ENCODE measurements at regions not wholly inside any gene's neighbourhood (a gene's known extent, or its start where the extent isn't known, plus 50 kb on each side); places are given as distances from the start of the nearest gene placed in this dataset.
"Not testable (repeated sequence)": the region's sequence is repeated elsewhere in the genome, so short reads cannot be mapped to it uniquely, and the experiment has no call there.

DNA sequence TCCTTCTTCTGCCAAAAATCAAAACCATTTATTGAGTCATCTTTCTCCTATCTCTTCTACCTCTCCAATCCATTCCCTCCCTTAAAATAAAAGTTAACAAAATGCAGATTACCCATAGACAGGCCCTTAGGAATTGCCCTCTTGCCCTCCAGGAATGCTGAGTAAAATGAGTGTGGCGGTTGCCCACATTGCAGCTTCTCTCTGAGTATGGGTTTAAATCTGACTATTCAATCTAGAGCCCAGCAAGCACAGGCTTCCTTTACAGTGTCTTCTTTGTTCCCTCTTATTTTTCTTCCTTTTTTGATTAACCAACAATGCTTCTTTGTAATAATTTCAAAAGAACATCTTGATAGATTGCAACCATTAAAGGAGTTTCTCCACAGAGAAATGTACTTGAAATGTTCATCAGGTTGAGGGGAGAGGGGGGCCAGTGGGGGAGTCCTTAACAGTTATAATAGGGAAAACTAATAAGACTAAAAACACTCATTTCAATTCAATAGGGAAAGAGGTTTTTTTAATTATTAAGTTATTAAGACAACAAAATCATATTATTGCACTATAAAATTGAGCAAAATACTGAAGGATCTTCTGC, 135.3 kb upstream of the LMCD1 start:
- DNase-seq: no peak

GRCh38 chr3:8368598-8368997, 133.0 kb upstream of the LMCD1 start:
- no peak for DNase-seq

- DNase-seq: no peak
Observed at GRCh38 chr3:8369638-8370037, 132.0 kb upstream of the LMCD1 start.

DNA sequence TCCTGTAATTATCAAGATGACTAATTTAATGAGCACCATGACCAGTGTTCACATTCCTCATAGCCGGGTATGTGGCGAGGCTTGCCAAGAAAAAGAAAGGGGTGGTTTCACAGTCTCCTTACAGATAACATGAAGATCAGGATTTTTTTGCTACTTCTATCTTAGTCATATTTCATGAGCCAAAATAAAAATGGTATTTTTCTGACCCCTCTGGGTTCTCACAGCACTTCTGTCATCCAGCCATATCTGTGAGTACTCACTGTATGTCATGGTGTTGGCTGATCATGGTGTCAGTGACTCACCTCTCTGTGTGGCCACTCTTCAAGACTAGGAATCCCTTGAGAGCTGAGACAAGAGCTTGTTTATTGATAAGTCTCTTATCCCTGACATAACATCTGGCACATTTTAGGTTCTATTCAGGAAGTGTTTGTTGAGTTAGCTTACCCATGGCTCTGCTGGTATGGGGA, 130.5 kb upstream of the LMCD1 start:
- no peak for DNase-seq

GRCh38 chr3:8371960-8372463, 129.6 kb upstream of the LMCD1 start:
- no peak for DNase-seq

DNA sequence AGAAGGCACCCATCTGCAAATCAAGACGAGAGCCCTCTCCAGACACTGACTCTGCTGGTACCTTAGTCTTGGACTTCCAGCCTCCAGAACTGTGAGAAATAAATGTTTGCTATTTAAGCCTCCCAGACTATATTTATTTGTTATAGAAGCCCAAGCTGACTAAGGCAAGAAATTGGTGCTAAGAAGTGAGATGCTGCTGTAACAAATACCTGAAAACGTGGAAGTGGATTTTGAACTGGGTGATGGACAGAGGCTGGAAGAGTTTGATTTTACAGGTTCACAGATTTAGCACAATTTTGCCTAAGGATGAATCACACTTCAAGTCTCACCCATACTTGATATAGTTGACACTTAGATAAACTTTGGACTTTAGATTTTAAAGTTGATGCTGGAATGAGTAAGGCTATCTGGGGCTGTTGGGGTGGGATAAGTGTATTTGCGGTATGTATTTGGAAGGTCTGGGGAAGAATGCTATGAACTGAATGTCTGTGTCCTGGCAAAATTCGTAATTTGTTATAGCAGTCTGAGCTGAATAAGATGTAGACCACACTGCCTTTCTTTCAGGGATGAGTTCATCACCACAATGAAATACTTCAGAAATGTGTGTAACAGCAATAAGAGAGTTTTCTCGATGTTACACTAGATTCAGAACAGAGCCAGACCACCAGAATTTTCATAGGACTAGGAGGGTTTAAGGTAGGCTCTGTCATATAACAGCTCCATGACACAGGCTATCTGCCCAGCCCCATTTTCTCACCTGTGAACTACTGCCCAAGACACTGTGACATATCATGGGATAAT, 120.5 kb upstream of the LMCD1 start:
- DNase-seq: no peak

- DNase-seq: no peak
Observed at GRCh38 chr3:8385848-8386620, 115.6 kb upstream of the LMCD1 start.

- no peak for DNase-seq
Observed at GRCh38 chr3:8387571-8387970, 114.1 kb upstream of the LMCD1 start.

DNA sequence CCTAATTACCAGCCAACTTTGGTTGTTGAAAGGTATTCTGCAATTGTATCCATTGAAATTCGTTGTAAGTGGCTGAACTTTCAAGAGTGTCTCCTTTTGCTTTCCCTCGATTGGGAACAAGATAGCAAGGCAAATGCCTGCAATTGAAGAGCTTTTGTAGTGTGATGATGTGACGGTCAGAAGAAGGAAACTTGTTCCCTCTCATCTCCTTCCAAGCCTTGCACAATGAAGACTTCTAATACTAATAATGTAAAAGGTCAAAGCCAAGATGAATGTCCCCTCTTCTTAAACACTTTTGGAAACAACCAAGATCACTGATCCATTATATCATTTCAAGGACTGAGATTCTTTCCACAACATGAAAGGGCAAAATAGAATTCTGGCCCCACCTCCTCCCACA, 101.9 kb upstream of the LMCD1 start:
- DNase-seq: no peak

GRCh38 chr3:8400911-8401310, 100.7 kb upstream of the LMCD1 start:
- no peak for DNase-seq

GRCh38 chr3:8403996-8404395, 97.6 kb upstream of the LMCD1 start:
- no peak for DNase-seq

DNA sequence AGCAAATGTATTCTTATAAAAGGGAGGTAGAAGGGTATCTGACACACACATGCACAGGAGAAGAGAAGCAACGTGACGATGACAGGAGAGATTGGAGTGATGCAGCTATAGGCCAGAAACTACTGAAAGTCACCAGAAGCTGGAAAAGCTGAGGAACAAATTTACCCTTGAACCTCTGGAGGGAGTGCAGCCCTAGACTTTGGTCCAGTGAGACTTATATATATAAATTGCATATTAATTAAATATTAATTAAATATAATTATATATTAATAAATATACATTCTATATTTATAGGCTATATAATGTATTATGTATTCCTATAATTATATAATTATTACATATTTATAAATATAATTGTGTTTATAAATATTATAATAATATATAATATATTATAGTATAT, 96.5 kb upstream of the LMCD1 start:
- DNase-seq: no peak

- no peak for DNase-seq
Observed at GRCh38 chr3:8406479-8406878, 95.1 kb upstream of the LMCD1 start.

DNA sequence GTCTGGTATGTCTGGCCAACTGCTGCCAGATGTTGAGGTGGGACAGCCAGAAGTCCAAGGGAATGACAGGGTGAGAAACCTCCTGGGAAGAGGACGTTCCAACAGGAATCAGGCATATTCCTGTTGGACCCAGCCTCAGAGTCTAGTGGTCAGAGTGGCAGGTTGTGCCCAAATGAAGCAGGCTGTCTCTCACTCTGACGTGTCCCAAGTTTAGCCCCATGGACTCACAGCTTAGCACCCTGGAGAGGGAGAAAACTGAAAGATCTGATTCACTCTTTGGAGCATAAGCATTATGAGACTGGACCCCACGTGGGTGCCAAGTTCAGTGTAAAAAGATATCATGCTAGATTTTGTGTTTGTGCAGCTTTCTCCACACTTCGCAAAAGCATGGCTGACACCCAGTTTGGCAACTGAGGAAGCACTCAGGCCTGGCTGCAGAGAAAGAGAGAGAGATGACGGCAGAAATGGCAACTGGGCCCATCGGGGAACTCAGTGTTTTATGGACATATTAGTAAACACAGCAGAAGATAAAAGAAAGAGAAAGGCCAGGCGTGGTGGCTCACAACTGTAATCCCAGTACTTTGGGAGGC, 88.2 kb upstream of the LMCD1 start:
- no peak for DNase-seq

DNA sequence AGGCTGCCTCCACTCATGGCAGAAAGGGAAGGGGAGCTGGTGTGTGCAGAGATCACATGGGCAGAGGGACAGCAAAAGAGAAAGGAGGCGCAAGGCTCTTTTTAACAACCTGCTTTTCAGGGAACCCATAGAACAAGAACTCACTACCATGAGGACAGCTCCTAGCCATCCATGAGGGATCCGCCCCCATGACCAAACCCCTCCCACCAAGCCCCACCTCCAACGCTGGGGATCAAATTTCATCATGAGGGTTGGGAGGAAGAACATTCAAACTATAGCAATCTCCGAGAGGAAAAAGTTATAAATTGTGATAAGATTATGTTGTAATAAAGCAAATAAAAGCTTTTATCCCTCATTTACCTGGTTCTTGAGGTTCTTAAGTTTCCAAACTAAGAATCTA, 84.7 kb upstream of the LMCD1 start:
- DNase-seq: no peak

DNA sequence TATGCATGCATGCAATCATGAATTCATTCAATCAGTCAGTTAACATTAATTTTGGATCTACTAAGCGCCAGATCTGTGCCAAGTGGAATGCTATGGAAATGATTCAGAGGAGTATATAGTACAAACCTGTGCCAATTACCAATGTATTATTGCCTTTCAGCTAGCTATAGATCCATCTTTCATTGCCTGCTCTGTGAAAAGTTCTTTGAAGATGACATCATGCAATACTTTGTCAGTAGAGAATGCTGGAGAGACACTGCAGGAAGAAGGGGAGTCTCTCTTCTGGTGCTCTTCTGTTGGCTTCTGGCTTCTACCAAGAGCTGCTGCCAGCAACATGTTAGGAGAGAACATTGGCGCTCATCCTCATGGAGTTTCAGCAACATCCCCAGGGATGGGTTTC, 81.0 kb upstream of the LMCD1 start:
- no peak for DNase-seq

GRCh38 chr3:8421267-8421666, 80.4 kb upstream of the LMCD1 start:
- DNase-seq: no peak

- DNase-seq: no peak
Observed at GRCh38 chr3:8421711-8422110, 79.9 kb upstream of the LMCD1 start.

- no peak for DNase-seq
Observed at GRCh38 chr3:8423307-8423706, 78.3 kb upstream of the LMCD1 start.

- DNase-seq: no peak
Observed at GRCh38 chr3:8424281-8424680, 77.3 kb upstream of the LMCD1 start.

DNA sequence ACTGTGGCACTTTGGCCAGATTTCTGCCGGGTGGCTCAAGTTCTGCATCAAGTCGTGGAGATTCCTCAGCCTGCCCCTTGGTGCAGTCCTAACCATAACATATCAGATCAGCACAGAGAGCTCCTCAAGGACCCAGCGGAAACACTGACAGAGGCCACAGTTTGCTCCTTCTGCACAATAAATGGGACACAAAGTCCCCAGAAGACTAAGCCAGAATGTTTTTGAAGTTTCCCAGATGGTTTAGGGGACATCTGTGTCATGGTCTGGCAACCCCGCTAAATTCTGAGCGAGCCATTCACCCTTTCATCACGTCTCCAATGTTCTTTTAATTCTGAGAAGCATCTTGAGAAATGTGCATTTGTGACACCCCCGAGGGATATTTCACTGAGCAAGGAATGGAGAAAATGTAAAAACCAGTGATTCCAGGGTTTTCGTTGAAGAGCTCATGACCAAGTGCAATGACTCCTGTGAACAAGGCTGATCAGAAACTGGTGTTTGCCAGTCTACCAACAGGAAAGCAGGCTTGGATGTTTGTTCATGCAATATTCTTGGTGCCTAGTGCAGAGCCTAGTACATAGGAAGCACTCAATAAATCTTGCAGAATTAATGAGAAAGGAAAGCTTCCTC, 64.8 kb upstream of the LMCD1 start:
- no peak for DNase-seq

- DNase-seq: no peak
Observed at GRCh38 chr3:8438507-8439079, 63.0 kb upstream of the LMCD1 start.

DNA sequence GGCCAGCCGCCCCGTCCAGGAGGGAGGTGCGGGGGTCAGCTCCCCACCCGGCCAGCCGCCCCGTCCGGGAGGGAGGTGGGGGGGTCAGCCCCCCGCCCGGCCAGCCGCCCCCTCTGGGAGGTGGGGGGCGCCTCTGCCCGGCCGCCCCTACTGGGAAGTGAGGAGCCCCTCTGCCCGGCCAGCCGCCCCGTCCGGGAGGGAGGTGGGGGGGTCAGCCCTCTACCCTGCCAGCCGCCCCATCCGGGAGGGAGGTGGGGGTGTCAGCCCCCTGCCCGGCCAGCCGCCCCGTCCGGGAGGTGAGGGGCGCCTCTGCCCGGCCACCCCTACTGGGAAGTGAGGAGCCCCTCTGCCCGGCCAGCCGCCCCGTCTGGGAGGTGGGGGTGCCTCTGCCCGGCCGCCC, 61.5 kb upstream of the LMCD1 start:
- DNase-seq: not testable (repeated sequence)

Measured in activated CD4-positive, alpha-beta T cell treated with anti-CD3 and anti-CD28 coated beads, Interleukin-2, amount 50 U/mL, for 1 hour (primary cell).